GM23248 (cell line): ENCODE measurements at regions not wholly inside any gene's neighbourhood (a gene's known extent, or its start where the extent isn't known, plus 50 kb on each side); places are given as distances from the start of the nearest gene placed in this dataset.

Source experiments
- EZH2 ChIP-seq: fragments of 200-600 bp; sonication (generic); IDR thresholded peaks from 2 replicates; pipeline ENCODE4 v1.6.1; 2018; ENCODE audit warnings: antibody characterized with exemption, mild to moderate bottlenecking; ENCODE audit not compliant: insufficient read depth, poor library complexity, severe bottlenecking
- EZH2phosphoT487 ChIP-seq: fragments of 200-600 bp; sonication (generic); IDR thresholded peaks from 2 replicates; pipeline ENCODE4 v1.6.1; 2018; ENCODE audit warnings: antibody characterized with exemption, moderate library complexity, mild to moderate bottlenecking, low read depth; ENCODE audit not compliant: insufficient read depth

DNA sequence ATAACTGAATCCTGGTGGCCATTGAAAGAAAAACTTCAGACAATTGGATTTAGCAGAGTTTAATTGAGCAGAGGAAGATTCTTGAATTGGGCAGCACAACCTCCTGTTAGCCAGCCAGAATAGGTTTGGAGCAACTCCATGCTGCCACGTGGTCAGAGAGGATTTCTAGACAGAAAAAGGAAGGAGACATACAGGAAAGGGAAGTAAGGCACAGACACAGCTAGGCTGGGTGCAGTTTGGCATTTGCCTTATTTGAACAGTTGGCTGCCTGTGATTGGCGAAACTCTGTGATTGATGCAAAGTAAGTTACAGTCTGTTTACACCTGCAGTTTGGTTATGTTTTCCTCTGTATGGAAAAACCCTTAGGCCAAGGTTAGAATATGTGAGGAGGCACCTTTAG is 85.8 kb upstream of the SPATA13 start:
- no peak for TF ChIP-seq EZH2phosphoT487
- no peak for TF ChIP-seq EZH2
